NT2/D1 (cell line): ENCODE measurements at regions not wholly inside any gene's neighbourhood (a gene's known extent, or its start where the extent isn't known, plus 50 kb on each side); places are given as distances from the start of the nearest gene placed in this dataset.

Source experiments
- SUZ12 ChIP-seq: IDR thresholded peaks from 2 replicates; pipeline ENCODE4 v1.6.1; 2011; ENCODE audit not compliant: insufficient read length, insufficient read depth; ENCODE audit errors: extremely low read depth
- ZNF274 ChIP-seq: IDR thresholded peaks from 2 replicates; pipeline ENCODE4 v1.6.1; 2011; ENCODE audit warnings: mild to moderate bottlenecking, low read depth, low read length

GRCh38 chr20:19887556-19888268 lies 129.4 kb upstream of the NAA20 start:
- TF ChIP-seq SUZ12 (no peak), ZNF274 (no peak)
